NCI-H187 treated with DMSO at 0.1 percent for 48 hours (cell line): ENCODE measurements at regions not wholly inside any gene's neighbourhood (a gene's known extent, or its start where the extent isn't known, plus 50 kb on each side); places are given as distances from the start of the nearest gene placed in this dataset.

ENCODE experiments used
- DNase-seq: peaks from one replicate; lab custom pipeline; 2025; lab: John Stamatoyannopoulos, UW

- DNase-seq: no peak
Observed at GRCh38 chr16:52052818-52053217, 494.1 kb downstream of the TOX3 start.

- no peak for DNase-seq
Observed at GRCh38 chr16:52051414-52052172, 495.4 kb downstream of the TOX3 start.

- no peak for DNase-seq
Observed at GRCh38 chr16:52050418-52050817, 496.5 kb downstream of the TOX3 start.

- no peak for DNase-seq
Observed at GRCh38 chr16:52035436-52035835, 511.5 kb downstream of the TOX3 start.

- no peak for DNase-seq
Observed at GRCh38 chr16:52034830-52035229, 512.1 kb downstream of the TOX3 start.

GRCh38 chr16:52033992-52034391 is 513.0 kb downstream of the TOX3 start:
- no peak for DNase-seq

- DNase-seq: no peak
Observed at GRCh38 chr16:52022980-52023379, 524.0 kb downstream of the TOX3 start.

GRCh38 chr16:52022177-52022576 is 524.8 kb downstream of the TOX3 start:
- DNase-seq: no peak

GRCh38 chr16:52016387-52016786 is 530.6 kb downstream of the TOX3 start:
- DNase-seq: no peak

- DNase-seq: no peak
Observed at GRCh38 chr16:52005551-52005950, 541.4 kb downstream of the TOX3 start.

- DNase-seq: no peak
Observed at GRCh38 chr16:52004343-52004742, 542.6 kb downstream of the TOX3 start.

- DNase-seq: no peak
Observed at GRCh38 chr16:52002026-52002425, 544.9 kb downstream of the TOX3 start.

GRCh38 chr16:51996516-51996915 is 550.4 kb downstream of the TOX3 start:
- DNase-seq: no peak

- peak; percentile 38 for DNase-seq
Observed at GRCh38 chr16:51994597-51994996, 552.3 kb downstream of the TOX3 start.

GRCh38 chr16:51989637-51990230 is 557.2 kb downstream of the TOX3 start:
- DNase-seq: no peak

GRCh38 chr16:51988977-51989376 is 558.0 kb downstream of the TOX3 start:
- DNase-seq: no peak

- DNase-seq: no peak
Observed at GRCh38 chr16:51987519-51987918, 559.4 kb downstream of the TOX3 start.

- DNase-seq: no peak
Observed at GRCh38 chr16:51986717-51987116, 560.2 kb downstream of the TOX3 start.

- DNase-seq: no peak
Observed at GRCh38 chr16:51986301-51986700, 560.6 kb downstream of the TOX3 start.

- DNase-seq: no peak
Observed at GRCh38 chr16:51985126-51985525, 561.8 kb downstream of the TOX3 start.

- DNase-seq: no peak
Observed at GRCh38 chr16:51984395-51984794, 562.5 kb downstream of the TOX3 start.

- DNase-seq: peak; percentile 70
Observed at GRCh38 chr16:51982715-51983680, 563.9 kb downstream of the TOX3 start.

GRCh38 chr16:51981725-51982124 is 565.2 kb downstream of the TOX3 start:
- no peak for DNase-seq
